ENCODE measurements at regions not wholly inside any gene's neighbourhood (a gene's known extent, or its start where the extent isn't known, plus 50 kb on each side); places are given as distances from the start of the nearest gene placed in this dataset.

DNA sequence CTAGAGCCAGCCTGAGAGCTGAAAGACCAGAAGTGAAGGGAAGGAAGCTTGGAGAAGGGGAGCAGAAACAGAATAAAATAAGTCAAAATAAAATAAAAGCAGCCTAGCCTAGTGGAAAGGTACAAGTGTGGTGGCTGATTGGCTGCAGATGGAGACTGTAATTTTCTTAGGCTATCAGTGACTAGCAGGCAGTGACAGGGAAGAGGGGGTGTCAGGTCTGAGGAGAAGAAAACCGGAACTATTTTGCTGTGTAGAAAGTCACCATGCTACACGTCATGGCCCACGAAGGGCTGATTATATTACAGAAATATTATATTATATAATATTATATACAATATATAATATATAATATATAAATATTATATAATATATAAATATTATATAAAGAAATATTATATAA is 98.1 kb upstream of the TAF11L2 start:
- H3K4me3 ChIP-seq (ENCODE audit: low read length), result no peak overlapping the region
- H3K4me2 ChIP-seq (ENCODE audit: low read length), result no peak overlapping the region
- H3K79me2 ChIP-seq (ENCODE audit: control insufficient read depth, low read length), result no peaks in the 10 kb centered on the region
- no peak overlapping the region for H3K27ac ChIP-seq (ENCODE audit: low read depth, low read length)
- H3K36me3 ChIP-seq (ENCODE audit: control insufficient read depth, low read length), result no peaks in the 10 kb centered on the region
- H3K9me2 ChIP-seq (replicated peaks; ENCODE audit: control insufficient read depth, low read length), result no peaks in the 10 kb centered on the region
- no peaks in the 10 kb centered on the region for H3K9me3 ChIP-seq (ENCODE audit: control insufficient read depth, insufficient read depth, low read length)
- no peaks in the 10 kb centered on the region for H3F3A ChIP-seq (ENCODE audit: control insufficient read depth, insufficient read depth)
- no peaks in the 10 kb centered on the region for H3K27me3 ChIP-seq (ENCODE audit: control insufficient read depth, low read length)
- no peak for TF ChIP-seq EZH2phosphoT487 (IDR thresholded peaks at IDR 0.05; ENCODE audit: borderline replicate concordance, low read length)
- TF ChIP-seq, protein P1, sequence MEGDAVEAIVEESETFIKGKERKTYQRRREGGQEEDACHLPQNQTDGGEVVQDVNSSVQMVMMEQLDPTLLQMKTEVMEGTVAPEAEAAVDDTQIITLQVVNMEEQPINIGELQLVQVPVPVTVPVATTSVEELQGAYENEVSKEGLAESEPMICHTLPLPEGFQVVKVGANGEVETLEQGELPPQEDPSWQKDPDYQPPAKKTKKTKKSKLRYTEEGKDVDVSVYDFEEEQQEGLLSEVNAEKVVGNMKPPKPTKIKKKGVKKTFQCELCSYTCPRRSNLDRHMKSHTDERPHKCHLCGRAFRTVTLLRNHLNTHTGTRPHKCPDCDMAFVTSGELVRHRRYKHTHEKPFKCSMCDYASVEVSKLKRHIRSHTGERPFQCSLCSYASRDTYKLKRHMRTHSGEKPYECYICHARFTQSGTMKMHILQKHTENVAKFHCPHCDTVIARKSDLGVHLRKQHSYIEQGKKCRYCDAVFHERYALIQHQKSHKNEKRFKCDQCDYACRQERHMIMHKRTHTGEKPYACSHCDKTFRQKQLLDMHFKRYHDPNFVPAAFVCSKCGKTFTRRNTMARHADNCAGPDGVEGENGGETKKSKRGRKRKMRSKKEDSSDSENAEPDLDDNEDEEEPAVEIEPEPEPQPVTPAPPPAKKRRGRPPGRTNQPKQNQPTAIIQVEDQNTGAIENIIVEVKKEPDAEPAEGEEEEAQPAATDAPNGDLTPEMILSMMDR (IDR thresholded peaks at IDR 0.05; ENCODE audit: low read depth, low read length, poor library complexity, severe bottlenecking), result no peak
- H4K20me1 ChIP-seq (ENCODE audit: control insufficient read depth, insufficient read depth, low read depth, low read length), result no peaks in the 10 kb centered on the region
- peaks cover 16% of the 10 kb centered on the region for H3K4me1 ChIP-seq (ENCODE audit: control insufficient read depth, low read length)

DNA sequence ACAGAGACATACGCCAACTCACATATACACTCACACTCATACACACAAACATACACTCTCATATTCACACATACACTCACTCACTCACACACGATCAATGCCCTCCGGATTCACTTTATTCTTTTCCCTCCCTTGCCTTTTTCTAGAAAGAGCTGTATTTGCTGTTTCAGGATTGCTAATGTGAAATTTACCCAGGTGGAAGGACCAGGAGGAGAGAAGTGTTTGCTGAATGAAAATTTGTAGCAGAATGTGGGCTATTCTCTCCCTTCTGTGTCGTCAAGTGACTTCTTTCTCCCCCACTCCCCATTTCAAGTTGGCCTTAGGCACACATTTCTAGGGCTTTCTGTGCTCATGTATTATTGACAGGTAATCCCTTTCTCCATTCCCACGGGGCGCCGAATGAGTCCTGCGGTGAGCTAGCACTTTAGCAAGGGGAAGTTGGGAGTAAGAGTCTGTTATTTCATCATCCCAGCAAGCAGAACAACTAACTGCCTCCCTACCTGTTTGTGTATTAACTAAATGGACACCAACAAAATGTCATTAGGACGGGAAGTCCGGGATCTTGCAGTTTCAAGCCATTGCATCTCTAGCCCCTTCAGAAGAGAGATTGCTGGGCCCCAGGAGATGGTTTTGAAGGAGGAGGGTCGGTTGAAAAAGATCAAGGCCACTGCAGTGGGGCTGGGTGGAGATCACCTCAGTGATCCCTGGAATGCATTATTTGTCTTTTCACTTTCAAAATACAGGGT is 97.1 kb upstream of the TAF11L2 start:
- H3K79me2 ChIP-seq (ENCODE audit: control insufficient read depth, low read length), result no peaks in the 10 kb centered on the region
- H3K4me1 ChIP-seq (ENCODE audit: control insufficient read depth, low read length), result peaks cover 16% of the 10 kb centered on the region
- H3K9me3 ChIP-seq (ENCODE audit: control insufficient read depth, insufficient read depth, low read length), result no peaks in the 10 kb centered on the region
- no peak overlapping the region for H3K4me2 ChIP-seq (ENCODE audit: low read length)
- H3F3A ChIP-seq (ENCODE audit: control insufficient read depth, insufficient read depth), result no peaks in the 10 kb centered on the region
- no peaks in the 10 kb centered on the region for H3K27me3 ChIP-seq (ENCODE audit: control insufficient read depth, low read length)
- no peaks in the 10 kb centered on the region for H3K9me2 ChIP-seq (replicated peaks; ENCODE audit: control insufficient read depth, low read length)
- H3K4me3 ChIP-seq (ENCODE audit: low read length), result no peak overlapping the region
- no peaks in the 10 kb centered on the region for H3K36me3 ChIP-seq (ENCODE audit: control insufficient read depth, low read length)
- no peak overlapping the region for H3K27ac ChIP-seq (ENCODE audit: low read depth, low read length)
- no peak for TF ChIP-seq EZH2phosphoT487 (IDR thresholded peaks at IDR 0.05; ENCODE audit: borderline replicate concordance, low read length)
- TF ChIP-seq, protein P1 (IDR thresholded peaks at IDR 0.05; ENCODE audit: low read depth, low read length, poor library complexity, severe bottlenecking), result no peak
- no peaks in the 10 kb centered on the region for H4K20me1 ChIP-seq (ENCODE audit: control insufficient read depth, insufficient read depth, low read depth, low read length)

DNA sequence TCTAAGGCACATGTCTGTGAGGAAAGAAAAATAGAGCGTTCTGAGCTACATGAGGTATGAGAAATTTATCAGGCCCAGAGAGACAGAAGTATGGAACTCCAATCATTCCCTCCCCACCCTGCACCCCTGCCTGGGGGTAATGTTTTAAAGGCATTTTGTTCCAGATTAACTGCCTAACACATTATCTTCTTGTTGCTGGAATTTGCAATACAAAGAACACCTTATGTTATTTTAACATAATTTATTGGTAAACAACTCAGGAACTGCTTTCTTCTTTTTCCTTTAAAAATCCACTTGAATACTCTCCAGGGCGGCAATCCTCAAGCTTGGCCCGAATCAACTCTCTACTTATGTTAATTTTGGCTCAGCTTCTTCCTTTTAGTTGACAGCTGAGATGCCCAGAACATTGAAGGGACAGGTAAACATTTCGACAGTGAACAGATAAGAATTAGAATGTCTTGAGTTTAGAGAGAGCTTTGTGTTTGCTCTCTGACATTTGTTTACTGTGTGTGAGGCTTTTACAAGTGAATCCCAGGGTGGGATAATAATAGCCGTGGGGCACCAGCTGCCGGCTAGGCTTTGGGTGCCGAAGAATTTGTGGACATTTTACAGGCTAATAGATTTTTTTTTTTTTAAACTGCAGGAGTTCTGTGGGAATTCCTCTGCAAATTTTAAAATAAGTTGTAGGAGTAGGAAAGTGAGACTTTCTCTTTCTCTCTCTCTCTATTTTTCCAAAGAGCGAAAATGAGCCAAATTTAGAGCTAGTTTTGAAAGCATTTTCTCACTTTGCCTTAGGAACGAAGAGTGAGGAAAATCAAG is 96.4 kb upstream of the TAF11L2 start:
- no peak overlapping the region for H3K27ac ChIP-seq (ENCODE audit: low read depth, low read length)
- no peaks in the 10 kb centered on the region for H3K79me2 ChIP-seq (ENCODE audit: control insufficient read depth, low read length)
- no peaks in the 10 kb centered on the region for H3K36me3 ChIP-seq (ENCODE audit: control insufficient read depth, low read length)
- no peaks in the 10 kb centered on the region for H3K27me3 ChIP-seq (ENCODE audit: control insufficient read depth, low read length)
- H3K9me3 ChIP-seq (ENCODE audit: control insufficient read depth, insufficient read depth, low read length), result no peaks in the 10 kb centered on the region
- no peaks in the 10 kb centered on the region for H3F3A ChIP-seq (ENCODE audit: control insufficient read depth, insufficient read depth)
- no peaks in the 10 kb centered on the region for H3K9me2 ChIP-seq (replicated peaks; ENCODE audit: control insufficient read depth, low read length)
- no peak overlapping the region for H3K4me2 ChIP-seq (ENCODE audit: low read length)
- peaks cover 16% of the 10 kb centered on the region for H3K4me1 ChIP-seq (ENCODE audit: control insufficient read depth, low read length)
- no peaks in the 10 kb centered on the region for H4K20me1 ChIP-seq (ENCODE audit: control insufficient read depth, insufficient read depth, low read depth, low read length)
- no peak for TF ChIP-seq EZH2phosphoT487 (IDR thresholded peaks at IDR 0.05; ENCODE audit: borderline replicate concordance, low read length)
- TF ChIP-seq, protein P1 (IDR thresholded peaks at IDR 0.05; ENCODE audit: low read depth, low read length, poor library complexity, severe bottlenecking), result no peak
- no peak overlapping the region for H3K4me3 ChIP-seq (ENCODE audit: low read length)

Data from DOHH2 (cell line).